Fibroblast of villous mesenchyme (primary cell): ENCODE measurements at regions not wholly inside any gene's neighbourhood (a gene's known extent, or its start where the extent isn't known, plus 50 kb on each side); places are given as distances from the start of the nearest gene placed in this dataset.

Experiments used
- DNase-seq: peaks from one replicate; pipeline ENCODE4 v3.0.0-alpha.2; 2010; ENCODE audit warnings: low read depth
- H3K4me3 ChIP-seq: 2 replicates; pipeline ENCODE4 v1.5.1; 2011; ENCODE audit warnings: low read depth, mild to moderate bottlenecking, low read length
- CTCF ChIP-seq: IDR thresholded peaks from 2 replicates; pipeline ENCODE4 v1.5.1; 2012; ENCODE audit warnings: low read depth, mild to moderate bottlenecking, low read length; ENCODE audit not compliant: insufficient read depth

- H3K4me3 ChIP-seq: no peak overlapping the region
- no peak for DNase-seq
- TF ChIP-seq CTCF: no peak
Measured at GRCh38 chr1:60151311-60151710, 77.7 kb upstream of the C1orf87 start.

- no peak for DNase-seq
- TF ChIP-seq CTCF: no peak
Measured at GRCh38 chr1:60149251-60149650, 75.7 kb upstream of the C1orf87 start.

GRCh38 chr1:60146884-60147283 is 73.3 kb upstream of the C1orf87 start:
- no peak for DNase-seq
- no peak for TF ChIP-seq CTCF
- no peak overlapping the region for H3K4me3 ChIP-seq

More at GRCh38 chr1:60149251-60149650, 75.7 kb upstream of the C1orf87 start:
- no peak overlapping the region for H3K4me3 ChIP-seq

GRCh38 chr1:60145771-60146170 is 72.2 kb upstream of the C1orf87 start:
- H3K4me3 ChIP-seq: no peak overlapping the region
- peak; percentile 15 for DNase-seq
- TF ChIP-seq CTCF: no peak

GRCh38 chr1:60141743-60142142 is 68.2 kb upstream of the C1orf87 start:
- no peak for TF ChIP-seq CTCF
- H3K4me3 ChIP-seq: no peak overlapping the region
- no peak for DNase-seq

- DNase-seq: no peak
- TF ChIP-seq CTCF: no peak
- no peak overlapping the region for H3K4me3 ChIP-seq
Measured at GRCh38 chr1:60141276-60141675, 67.7 kb upstream of the C1orf87 start.

- DNase-seq: no peak
- TF ChIP-seq CTCF: no peak
- H3K4me3 ChIP-seq: no peak overlapping the region
Measured at GRCh38 chr1:60137406-60137805, 63.8 kb upstream of the C1orf87 start.
